ENCODE measurements at regions not wholly inside any gene's neighbourhood (a gene's known extent, or its start where the extent isn't known, plus 50 kb on each side); places are given as distances from the start of the nearest gene placed in this dataset.

- in situ Hi-C loops (cut with MboI; ENCODE audit: low sequenced_read_pairs), result no loop called here
Observed at GRCh38 chr14:76974365-76974764, 54.1 kb downstream of the IRF2BPL start.

- in situ Hi-C loops (cut with MboI; ENCODE audit: low sequenced_read_pairs), result no loop called here
Observed at GRCh38 chr14:76971549-76971948, 57.0 kb downstream of the IRF2BPL start.

GRCh38 chr14:76968621-76969063 is 59.9 kb downstream of the IRF2BPL start:
- in situ Hi-C loops (cut with MboI; ENCODE audit: low sequenced_read_pairs), result no loop called here

GRCh38 chr14:76967788-76968187 is 60.7 kb downstream of the IRF2BPL start:
- in situ Hi-C loops (cut with MboI; ENCODE audit: low sequenced_read_pairs), result no loop called here

- in situ Hi-C loops (cut with MboI; ENCODE audit: low sequenced_read_pairs), result no loop called here
Observed at GRCh38 chr14:76965232-76965631, 63.3 kb downstream of the IRF2BPL start.

- in situ Hi-C loops (cut with MboI; ENCODE audit: low sequenced_read_pairs), result no loop called here
Observed at GRCh38 chr14:76964695-76965094, 63.8 kb downstream of the IRF2BPL start.

- in situ Hi-C loops (cut with MboI; ENCODE audit: low sequenced_read_pairs), result no loop called here
Observed at GRCh38 chr14:76963372-76963771, 65.1 kb downstream of the IRF2BPL start.

GRCh38 chr14:76962303-76962660 is 66.2 kb downstream of the IRF2BPL start:
- in situ Hi-C loops (cut with MboI; ENCODE audit: low sequenced_read_pairs), result no loop called here

GRCh38 chr14:76961631-76962302 is 66.7 kb downstream of the IRF2BPL start:
- in situ Hi-C loops (cut with MboI; ENCODE audit: low sequenced_read_pairs), result no loop called here

- in situ Hi-C loops (cut with MboI; ENCODE audit: low sequenced_read_pairs), result no loop called here
Observed at GRCh38 chr14:76958980-76959710, 69.4 kb downstream of the IRF2BPL start.

GRCh38 chr14:76958020-76958979 is 70.2 kb downstream of the IRF2BPL start:
- in situ Hi-C loops (cut with MboI; ENCODE audit: low sequenced_read_pairs), result no loop called here

- in situ Hi-C loops (cut with MboI; ENCODE audit: low sequenced_read_pairs), result no loop called here
Observed at GRCh38 chr14:76957224-76957891, 71.2 kb downstream of the IRF2BPL start.

GRCh38 chr14:76956316-76957090 is 72.0 kb downstream of the IRF2BPL start:
- in situ Hi-C loops (cut with MboI; ENCODE audit: low sequenced_read_pairs), result no loop called here

- in situ Hi-C loops (cut with MboI; ENCODE audit: low sequenced_read_pairs), result no loop called here
Observed at GRCh38 chr14:76955575-76956315, 72.8 kb downstream of the IRF2BPL start.

GRCh38 chr14:76954394-76955190 is 73.9 kb downstream of the IRF2BPL start:
- in situ Hi-C loops (cut with MboI; ENCODE audit: low sequenced_read_pairs), result no loop called here

GRCh38 chr14:76953311-76953945 is 75.1 kb downstream of the IRF2BPL start:
- in situ Hi-C loops (cut with MboI; ENCODE audit: low sequenced_read_pairs), result no loop called here

GRCh38 chr14:76951166-76951565 is 77.3 kb downstream of the IRF2BPL start:
- in situ Hi-C loops (cut with MboI; ENCODE audit: low sequenced_read_pairs), result no loop called here
